Fibroblast of lung (primary cell): ENCODE measurements at regions not wholly inside any gene's neighbourhood (a gene's known extent, or its start where the extent isn't known, plus 50 kb on each side); places are given as distances from the start of the nearest gene placed in this dataset.

Source experiments
- DNase-seq, 2 donors: peaks; one replicate each; pipeline versions ENCODE4 v3.0.0 to v3.0.0-alpha.2; 2010; ENCODE audit warnings: low read depth in 2 of 2
- H2AFZ ChIP-seq: 2 replicates; pipeline ENCODE4 v1.5.1; 2012; ENCODE audit warnings: low read length, control low read depth, inconsistent platforms
- H3K27ac ChIP-seq: 2 replicates; pipeline ENCODE4 v1.5.1; 2011; ENCODE audit warnings: low read length, control low read depth; ENCODE audit not compliant: insufficient read depth
- H3K27me3 ChIP-seq: 2 replicates; pipeline ENCODE4 v1.5.1; 2011; ENCODE audit warnings: mild to moderate bottlenecking, low read length; ENCODE audit not compliant: control insufficient read depth, insufficient read depth
- H3K36me3 ChIP-seq: 2 replicates; pipeline ENCODE4 v1.5.1; 2011; ENCODE audit warnings: low read length; ENCODE audit not compliant: control insufficient read depth, insufficient read depth
- H3K4me1 ChIP-seq: 2 replicates; pipeline ENCODE4 v1.5.1; 2011; ENCODE audit warnings: low read length; ENCODE audit not compliant: control insufficient read depth, insufficient read depth; ENCODE audit errors: extremely low read depth
- H3K4me2 ChIP-seq: 2 replicates; pipeline ENCODE4 v1.5.1; 2011; ENCODE audit warnings: low read length, control low read depth; ENCODE audit not compliant: insufficient read depth; ENCODE audit errors: extremely low read depth
- H3K4me3 ChIP-seq, 4 experiments: fragments of 200-600 bp in 1 of 4; sonication (generic) in 1 of 4; replicated peaks in 1 of 4; 2 replicates each; pipeline ENCODE4 v1.5.1; 2011 to 2016; ENCODE audit warnings: low read length in 4 of 4, low read depth in 3 of 4, mild to moderate bottlenecking in 3 of 4, control low read depth in 2 of 4, inconsistent platforms in 1 of 4, mixed read lengths in 1 of 4; ENCODE audit not compliant: insufficient read depth in 1 of 4; ENCODE audit errors: control extremely low read depth in 1 of 4
- H3K79me2 ChIP-seq: 2 replicates; pipeline ENCODE4 v1.5.1; 2012; ENCODE audit warnings: mild to moderate bottlenecking, low read length, inconsistent platforms; ENCODE audit not compliant: control insufficient read depth, insufficient read depth
- H3K9ac ChIP-seq: 2 replicates; pipeline ENCODE4 v1.5.1; 2011; ENCODE audit warnings: mild to moderate bottlenecking, low read length, control low read depth; ENCODE audit not compliant: insufficient read depth
- H3K9me3 ChIP-seq: 2 replicates; pipeline ENCODE4 v1.5.1; 2012; ENCODE audit warnings: low read depth, low read length; ENCODE audit not compliant: control insufficient read depth, insufficient read depth
- H4K20me1 ChIP-seq: 2 replicates; pipeline ENCODE4 v1.5.1; 2011; ENCODE audit warnings: low read length; ENCODE audit not compliant: control insufficient read depth, insufficient read depth; ENCODE audit errors: extremely low read depth
- CTCF ChIP-seq, 2 donors: IDR thresholded peaks in 1 of 2; conservative IDR thresholded peaks in 1 of 2; 1 replicate in 1 of 2; 2 replicates in 1 of 2; pipeline ENCODE4 v1.5.1; 2011 to 2012; ENCODE audit warnings: low read length in 2 of 2, control low read depth in 1 of 2, inconsistent platforms in 1 of 2, low read depth in 1 of 2, mild to moderate bottlenecking in 1 of 2
- EZH2 ChIP-seq: IDR thresholded peaks from 2 replicates; pipeline ENCODE4 v1.5.1; 2012; ENCODE audit warnings: low read length, control low read depth, mild to moderate bottlenecking; ENCODE audit errors: missing control alignments

GRCh38 chr6:144543006-144543871, 258.1 kb downstream of the UTRN start:
- peak; percentile 13 to 65 for DNase-seq
- no peak overlapping the region for H3K4me2 ChIP-seq

GRCh38 chr6:144544266-144544830, 259.2 kb downstream of the UTRN start:
- H3K27ac ChIP-seq, result no peak overlapping the region
- peaks cover 1% of the 10 kb centered on the region for H3K36me3 ChIP-seq
- H3K4me3 ChIP-seq, result no peak overlapping the region
- no peak overlapping the region for H3K9ac ChIP-seq
- TF ChIP-seq EZH2 (no peak), CTCF (conservative IDR thresholded peaks at IDR 0.05 in 1 of 2, IDR thresholded peaks at IDR 0.05 in 1 of 2; ENCODE audit: low read depth in 1 of 2, low read length in 2 of 2) (no peak)
- H3K4me2 ChIP-seq, result no peak overlapping the region
- no peak for DNase-seq
- no peaks in the 10 kb centered on the region for H4K20me1 ChIP-seq
- no peaks in the 10 kb centered on the region for H3K9me3 ChIP-seq
- H3K79me2 ChIP-seq, result no peaks in the 10 kb centered on the region
- no peaks in the 10 kb centered on the region for H3K4me1 ChIP-seq
- no peaks in the 10 kb centered on the region for H3K27me3 ChIP-seq
- H2AFZ ChIP-seq, result no peak overlapping the region

More at GRCh38 chr6:144543006-144543871, 258.1 kb downstream of the UTRN start:
- Histone ChIP-seq H3K9me3 (no peaks in the 10 kb centered on the region), H3K4me1 (no peaks in the 10 kb centered on the region), H2AFZ (no peak overlapping the region), H4K20me1 (no peaks in the 10 kb centered on the region), H3K79me2 (no peaks in the 10 kb centered on the region), H3K9ac (no peak overlapping the region), H3K4me3 (no peak overlapping the region), H3K27ac (no peak overlapping the region), H3K27me3 (no peaks in the 10 kb centered on the region), H3K36me3 (peaks cover 1% of the 10 kb centered on the region)
- TF ChIP-seq CTCF (conservative IDR thresholded peaks at IDR 0.05 in 1 of 2, IDR thresholded peaks at IDR 0.05 in 1 of 2; ENCODE audit: low read depth in 1 of 2, low read length in 2 of 2), result no peak
- TF ChIP-seq EZH2, result no peak

- no peak for DNase-seq
- TF ChIP-seq EZH2 (no peak), CTCF (conservative IDR thresholded peaks at IDR 0.05 in 1 of 2, IDR thresholded peaks at IDR 0.05 in 1 of 2; ENCODE audit: low read depth in 1 of 2, low read length in 2 of 2) (no peak)
- H3K79me2 ChIP-seq, result no peaks in the 10 kb centered on the region
Measured at GRCh38 chr6:144546807-144547206, 261.7 kb downstream of the UTRN start.

More at GRCh38 chr6:144546807-144547206, 261.7 kb downstream of the UTRN start:
- H3K27ac ChIP-seq, result no peak overlapping the region
- H3K9ac ChIP-seq, result no peak overlapping the region
- no peaks in the 10 kb centered on the region for H3K9me3 ChIP-seq
- no peak overlapping the region for H3K4me3 ChIP-seq
- no peaks in the 10 kb centered on the region for H3K4me1 ChIP-seq
- peaks cover 1% of the 10 kb centered on the region for H3K36me3 ChIP-seq
- H3K4me2 ChIP-seq, result no peak overlapping the region
- H2AFZ ChIP-seq, result no peak overlapping the region
- H3K27me3 ChIP-seq, result no peaks in the 10 kb centered on the region
- no peaks in the 10 kb centered on the region for H4K20me1 ChIP-seq
